AML-193 (cell line): ENCODE measurements at regions not wholly inside any gene's neighbourhood (a gene's known extent, or its start where the extent isn't known, plus 50 kb on each side); places are given as distances from the start of the nearest gene placed in this dataset.

ENCODE experiments used
- DNase-seq, 2 experiments: peaks; one replicate each; lab custom pipeline; 2025; lab: John Stamatoyannopoulos, UW

DNA sequence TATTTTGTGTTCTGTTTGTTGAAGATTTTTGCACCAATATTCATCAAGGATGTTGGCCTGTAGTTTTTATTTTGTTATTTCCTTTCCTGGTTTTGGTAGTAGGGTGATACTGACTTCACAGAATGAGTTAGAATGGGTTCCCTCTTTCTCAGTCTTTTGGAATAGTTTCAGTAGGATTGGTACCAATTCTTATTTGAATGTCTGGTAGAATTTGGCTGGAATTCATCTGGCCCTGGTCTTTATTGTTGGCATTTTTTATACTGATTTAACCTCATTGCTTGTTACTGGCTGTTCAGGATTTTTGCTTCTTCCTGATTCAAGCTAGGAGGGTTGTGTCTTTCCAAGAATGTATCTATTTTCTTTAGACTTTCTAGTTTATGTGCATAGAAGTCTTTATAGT, 263.7 kb downstream of the SOX11 start:
- no peak for DNase-seq

DNA sequence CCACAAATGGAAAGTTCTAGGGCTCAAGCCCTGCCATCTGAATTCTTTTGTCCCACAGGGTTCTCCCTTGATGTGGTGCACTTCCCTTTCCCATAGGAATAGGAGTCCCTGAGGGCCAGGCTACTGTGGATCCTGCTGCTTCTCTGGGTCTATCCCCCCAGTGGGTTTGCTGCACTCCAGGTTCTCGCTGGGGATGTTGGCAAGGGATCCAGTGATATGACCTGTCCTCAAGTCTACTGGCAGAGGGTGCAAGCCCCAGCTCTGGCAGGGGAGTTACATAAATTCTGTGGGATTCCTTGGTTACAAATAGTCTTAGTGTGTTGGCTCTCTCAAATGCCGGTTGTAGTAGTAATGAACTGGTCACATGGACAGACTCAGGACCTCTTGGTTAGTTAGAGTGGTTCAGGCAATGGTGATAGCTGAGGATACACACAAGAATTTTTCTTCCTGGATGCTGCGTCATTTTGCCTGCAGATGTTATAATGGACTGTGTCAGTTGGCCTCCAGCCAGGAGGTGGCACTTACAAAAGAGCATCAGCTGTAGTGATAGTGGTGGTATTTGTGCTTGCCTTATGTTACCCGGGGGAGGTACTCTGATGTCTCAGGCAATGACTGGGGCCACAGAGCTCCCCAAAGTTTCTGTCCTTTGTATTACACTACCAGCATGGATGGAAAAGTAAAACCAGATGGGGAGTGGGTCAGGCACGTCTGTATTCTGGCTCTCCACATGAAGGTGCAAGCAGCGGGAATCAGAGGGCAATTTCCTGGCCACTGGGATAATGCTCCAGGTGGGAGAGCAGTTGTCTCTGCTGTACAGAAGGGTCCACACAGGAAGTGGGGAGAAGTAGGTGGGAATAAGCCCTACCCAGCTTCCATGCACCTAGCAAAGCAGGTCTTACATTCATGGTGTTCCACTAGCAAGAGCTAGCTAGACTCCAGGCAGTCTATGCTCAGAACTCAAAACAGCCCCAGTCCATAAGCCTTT, 267.9 kb downstream of the SOX11 start:
- DNase-seq: no peak

DNA sequence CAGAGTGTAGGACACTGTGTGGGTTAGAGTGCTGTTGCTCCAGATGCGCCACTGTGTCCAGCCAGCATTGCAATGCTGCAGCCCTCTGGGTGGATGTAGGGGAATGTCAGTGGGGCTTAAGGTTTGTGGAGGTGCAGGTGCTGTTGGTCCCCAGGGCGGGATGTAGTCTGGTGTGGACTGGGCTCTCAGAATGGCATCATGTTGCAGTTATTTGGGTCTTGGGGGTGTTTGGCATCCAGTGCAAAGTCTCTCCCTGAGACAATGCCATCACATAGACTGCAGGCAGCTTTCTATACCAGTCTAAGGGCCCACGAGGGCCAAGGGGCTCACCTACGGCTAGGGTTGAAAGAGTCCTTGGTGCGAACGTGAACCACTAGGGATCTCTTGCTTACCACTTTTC, 275.3 kb downstream of the SOX11 start:
- no peak for DNase-seq

DNA sequence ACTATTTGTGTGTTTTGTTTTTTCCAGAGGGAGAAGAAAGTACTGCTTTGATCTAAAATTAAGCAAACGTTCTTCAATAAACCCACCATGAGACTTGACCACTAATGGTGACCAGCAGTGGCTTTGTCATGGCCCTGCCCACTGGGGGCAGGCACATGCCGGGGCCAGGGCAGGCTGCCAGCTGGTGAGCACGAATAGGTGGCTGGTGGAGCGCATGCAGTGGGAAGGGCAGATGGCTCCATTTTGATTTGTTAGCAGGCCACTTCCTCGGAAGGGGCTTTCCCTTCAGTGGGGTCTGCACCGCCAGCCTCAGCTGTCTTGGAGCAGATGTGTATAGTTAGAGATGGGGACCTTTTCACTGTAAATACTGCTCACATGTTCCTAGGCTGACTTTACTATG, 277.1 kb downstream of the SOX11 start:
- no peak for DNase-seq

DNA sequence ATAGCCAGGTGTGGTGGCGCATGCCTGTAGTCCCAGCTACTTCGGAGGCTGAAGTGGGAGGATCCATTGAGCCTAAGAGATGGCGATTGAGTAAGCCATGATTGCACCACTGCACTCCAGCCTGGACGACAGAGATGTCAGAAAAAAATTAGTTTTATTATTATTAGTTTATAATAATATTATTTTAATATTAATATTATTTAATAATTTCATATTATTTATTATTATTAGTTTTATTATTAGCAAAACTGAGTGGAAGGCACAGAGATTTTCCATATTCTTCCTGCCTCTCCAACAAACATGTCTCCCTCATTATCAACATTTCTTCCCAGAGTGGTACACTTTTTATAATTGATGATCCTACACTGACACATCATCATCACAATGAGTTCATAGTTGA, 278.2 kb downstream of the SOX11 start:
- no peak for DNase-seq

DNA sequence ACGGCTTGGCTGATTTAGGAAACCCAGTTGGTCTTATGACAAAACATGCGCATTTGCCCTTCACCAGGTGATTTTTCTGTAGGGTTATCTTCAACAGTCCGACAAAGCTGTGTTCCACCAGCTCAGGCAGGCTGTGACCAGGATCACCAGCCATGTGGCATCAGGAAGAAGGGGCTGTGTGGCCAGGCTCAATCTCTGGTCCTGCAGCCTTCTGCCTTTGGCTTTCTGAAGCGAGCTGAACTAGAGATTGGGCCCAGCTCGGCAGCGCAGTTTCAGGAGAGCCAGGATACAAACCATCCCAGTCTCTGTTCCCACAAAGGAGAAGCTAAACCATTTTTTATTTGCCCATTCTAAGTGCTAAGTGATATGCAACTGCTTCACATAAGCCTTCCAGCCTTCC, 282.3 kb downstream of the SOX11 start:
- DNase-seq: no peak

DNA sequence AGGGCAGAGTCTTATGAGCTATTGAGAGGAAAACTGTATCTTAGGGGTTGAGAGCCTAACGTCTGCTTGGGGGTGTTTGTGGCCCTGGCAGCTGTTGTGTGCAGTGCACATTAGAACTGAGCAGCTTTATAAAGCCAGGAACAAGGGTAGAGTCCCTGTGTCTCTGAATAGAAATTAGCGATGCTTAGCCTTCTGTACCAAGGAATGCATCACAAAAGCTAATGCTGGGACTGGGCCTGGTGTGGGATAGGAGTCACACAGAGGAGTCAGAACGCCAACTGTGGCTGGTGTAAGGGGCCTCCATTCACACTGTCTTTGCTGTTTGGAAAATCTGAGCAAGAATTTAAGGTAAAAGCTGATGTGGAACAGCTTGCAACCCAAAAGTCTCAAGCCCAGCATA, 283.2 kb downstream of the SOX11 start:
- no peak for DNase-seq

DNA sequence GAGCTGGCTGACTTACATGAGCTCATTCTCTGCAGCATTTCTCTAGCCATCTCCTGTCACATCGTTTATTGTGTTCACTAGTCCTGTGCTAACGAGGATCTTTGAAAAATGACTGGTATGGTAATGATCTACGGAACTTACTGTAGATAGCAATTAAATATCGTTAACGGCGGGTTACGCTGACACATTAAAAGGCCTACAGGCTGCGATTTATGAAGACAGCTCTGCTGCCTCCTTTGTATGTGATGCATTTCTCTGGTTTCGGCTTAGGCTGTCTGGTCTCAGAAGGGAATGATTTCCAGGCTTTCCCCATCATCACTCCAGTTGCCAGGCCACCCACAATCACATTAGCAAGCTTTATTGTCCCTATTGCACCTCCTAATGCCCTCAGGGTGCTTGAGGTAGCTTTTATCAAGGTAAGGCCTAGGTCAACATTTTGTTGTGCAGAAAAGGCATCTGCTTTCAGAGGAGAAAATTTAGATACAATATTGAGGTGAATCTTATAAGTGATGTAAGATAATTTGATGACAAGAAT, 284.4 kb downstream of the SOX11 start:
- no peak for DNase-seq

DNA sequence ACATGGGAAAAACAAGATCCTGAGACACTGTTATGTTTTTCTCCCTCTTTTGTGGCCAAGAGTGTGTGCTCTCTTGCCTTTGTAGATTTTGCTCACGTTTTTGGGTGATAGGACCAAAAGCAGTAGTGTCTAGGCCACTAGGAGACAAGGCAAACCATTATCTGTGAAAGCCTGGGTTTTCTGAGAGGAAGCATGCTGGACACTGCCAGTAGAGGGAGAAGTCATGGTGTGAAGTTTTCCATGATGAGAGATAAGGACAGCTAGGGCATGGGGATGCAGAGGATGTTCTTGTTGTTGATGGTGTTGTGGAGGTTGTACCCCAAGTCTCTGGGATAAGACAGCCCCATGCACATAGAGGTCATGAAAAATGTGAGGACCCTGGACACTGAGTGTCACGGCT, 285.3 kb downstream of the SOX11 start:
- DNase-seq: no peak

DNA sequence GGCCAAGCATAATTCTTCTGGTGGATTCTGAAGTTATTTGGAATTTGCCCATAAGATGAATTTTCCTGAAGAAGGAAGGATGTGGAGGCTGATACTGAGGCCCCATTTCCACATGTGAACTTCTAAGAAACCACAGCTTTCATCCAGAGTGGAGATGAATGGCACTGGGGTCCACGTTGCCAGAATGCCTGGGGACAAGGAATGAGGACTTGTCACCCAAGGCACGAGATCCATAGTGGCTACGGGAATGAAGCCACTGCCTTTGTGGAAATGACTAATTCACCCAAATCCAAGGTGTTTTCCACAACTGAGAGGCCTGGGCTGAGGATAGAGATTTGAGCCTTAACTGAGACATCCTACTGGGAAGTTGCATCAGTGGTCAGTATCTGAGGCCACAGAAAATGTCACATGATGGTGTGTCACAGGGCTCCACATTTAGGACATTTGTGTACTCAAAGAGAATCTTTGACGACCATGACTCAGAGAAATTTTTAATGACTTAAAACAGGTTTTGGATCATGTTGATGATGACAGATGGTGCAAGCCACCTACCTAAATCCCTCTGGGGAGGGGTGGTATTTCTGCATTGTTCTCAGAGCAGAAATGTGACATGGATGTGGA, 286.1 kb downstream of the SOX11 start:
- no peak for DNase-seq

DNA sequence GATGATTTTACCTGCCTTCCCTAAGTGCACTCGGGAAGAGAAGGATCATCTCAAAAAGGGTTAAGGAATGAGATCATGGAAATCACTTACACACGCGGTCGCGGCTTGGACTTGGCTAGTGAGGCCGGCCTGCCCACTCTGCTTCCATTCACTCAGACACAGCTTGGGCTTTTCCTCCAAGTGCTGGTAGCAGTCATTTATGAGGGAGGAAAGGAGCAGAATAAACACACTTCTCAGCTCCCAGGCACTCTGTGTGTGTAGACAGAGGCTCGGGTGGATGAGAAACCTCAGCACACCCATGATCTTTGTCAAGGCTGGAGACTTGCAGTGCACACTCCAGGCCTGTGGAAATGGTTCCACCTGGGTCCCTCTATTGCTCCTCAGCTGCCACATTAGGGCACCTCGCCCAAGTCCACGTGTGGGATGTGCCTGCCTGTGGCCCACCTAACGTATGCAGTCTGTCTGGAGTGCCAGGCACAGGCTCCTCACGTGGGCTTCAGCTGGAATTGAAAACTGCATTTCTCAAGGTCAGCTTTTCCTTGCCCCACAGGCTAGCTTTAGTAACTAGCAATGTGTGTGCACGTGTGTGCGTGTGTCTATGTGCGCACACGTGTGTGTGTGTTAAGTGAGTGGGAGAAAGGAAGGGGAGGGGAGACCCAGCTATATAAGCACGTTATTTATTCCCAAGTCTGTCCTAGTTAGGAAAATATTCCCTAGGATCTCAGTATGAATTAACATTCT, 288.4 kb downstream of the SOX11 start:
- DNase-seq: no peak

DNA sequence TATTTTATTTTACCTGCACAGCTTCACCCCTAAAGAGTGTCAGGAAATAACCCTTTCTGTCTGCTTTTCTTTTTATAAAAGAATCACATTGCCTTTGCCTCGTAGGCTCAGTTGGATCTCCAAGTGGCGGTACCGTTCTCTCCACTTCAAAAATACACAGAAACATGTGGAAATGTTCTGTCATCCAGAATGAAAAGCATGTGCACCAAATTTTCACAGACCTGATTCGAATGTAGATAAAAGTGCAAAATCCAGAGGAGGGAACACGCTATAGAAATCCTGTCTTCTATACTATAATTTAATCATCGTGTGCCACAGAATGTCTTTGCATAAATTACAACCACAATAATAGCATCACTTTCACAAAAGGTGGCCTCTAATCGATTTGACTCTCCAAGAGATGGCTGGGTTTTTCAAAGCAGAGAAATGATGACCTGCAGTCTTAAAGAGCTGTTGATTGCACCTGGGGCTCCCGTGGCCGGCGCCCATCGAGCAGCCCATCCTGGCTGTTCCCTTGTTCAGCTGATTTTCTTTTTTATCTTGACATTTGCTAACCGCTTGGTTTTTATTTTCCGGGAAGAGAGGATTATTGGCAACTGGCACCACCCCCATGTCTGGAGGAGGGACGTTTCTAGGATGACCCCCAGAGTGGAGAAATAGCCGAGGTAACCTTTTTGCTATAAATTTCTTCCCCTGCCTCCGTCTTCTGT, 290.2 kb downstream of the SOX11 start:
- DNase-seq: no peak

DNA sequence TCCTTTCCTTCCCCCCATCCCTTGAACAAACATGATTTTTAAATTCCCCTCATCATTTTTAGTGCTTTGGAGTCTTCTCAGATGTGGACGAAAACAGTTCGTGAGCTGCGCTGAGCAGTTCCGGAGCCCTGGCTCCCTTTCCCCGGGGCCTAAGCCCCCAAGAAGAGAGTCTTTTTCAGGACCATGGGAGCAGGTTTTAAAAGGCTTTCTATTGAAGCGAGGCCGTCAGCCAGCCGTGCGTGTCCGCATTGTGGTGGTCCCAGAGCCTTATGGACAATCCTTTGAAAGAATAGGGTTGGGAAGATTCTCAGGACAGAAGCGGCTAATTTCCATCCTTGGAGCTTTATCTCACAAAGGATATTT, 290.7 kb downstream of the SOX11 start:
- DNase-seq: no peak

DNA sequence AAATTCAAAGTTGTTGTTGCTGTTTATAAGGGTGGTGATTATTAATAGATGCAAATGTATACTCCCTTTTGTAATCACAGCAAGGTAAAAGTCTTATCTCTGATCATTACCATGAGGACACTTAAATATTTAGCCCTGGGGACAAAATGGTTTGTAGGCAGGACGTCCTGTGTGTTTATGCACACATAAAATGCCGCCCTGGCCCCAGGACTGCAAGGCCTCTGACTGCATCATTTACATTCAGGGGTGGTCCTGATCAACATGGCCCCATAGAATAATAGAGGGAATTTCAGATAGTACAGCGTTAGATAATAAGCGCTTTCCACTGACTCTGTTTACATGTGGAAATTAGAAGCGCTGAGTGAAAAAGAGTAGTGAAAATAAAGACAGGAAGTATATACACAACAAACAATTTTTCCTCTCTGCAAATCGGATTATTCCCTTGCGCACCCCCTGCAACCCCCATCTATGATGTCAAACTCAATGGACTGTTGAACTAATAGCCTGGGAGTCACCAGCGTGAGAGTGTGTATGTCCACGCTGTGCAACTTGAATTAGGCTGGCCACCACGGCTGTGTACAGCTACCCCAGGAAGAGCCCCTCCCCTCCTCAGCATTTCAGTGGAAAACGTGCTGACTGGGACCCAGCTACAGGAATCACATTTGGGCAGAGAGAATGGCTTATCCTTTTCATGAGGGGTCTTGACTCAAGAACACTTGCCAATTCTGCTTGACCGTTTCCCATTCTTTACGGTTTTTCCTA, 291.5 kb downstream of the SOX11 start:
- no peak for DNase-seq

DNA sequence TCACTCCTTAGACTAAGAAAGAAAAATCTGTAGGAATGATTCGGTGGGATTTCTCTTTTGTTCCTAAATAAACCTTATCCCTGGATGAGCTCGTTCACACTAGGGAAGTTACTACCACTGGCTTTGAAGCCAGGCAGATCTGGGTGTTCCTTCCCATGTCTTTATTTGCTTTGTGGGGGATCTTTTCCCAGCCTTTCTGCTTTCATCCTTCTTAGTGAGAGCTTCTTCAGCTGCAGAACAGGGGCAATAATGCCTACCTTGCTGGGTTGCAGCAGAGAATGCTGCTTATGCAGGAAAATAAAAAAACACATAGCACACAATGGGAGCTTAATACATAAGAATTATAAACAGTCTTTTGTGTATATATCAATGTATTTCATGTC, 292.1 kb downstream of the SOX11 start:
- no peak for DNase-seq

DNA sequence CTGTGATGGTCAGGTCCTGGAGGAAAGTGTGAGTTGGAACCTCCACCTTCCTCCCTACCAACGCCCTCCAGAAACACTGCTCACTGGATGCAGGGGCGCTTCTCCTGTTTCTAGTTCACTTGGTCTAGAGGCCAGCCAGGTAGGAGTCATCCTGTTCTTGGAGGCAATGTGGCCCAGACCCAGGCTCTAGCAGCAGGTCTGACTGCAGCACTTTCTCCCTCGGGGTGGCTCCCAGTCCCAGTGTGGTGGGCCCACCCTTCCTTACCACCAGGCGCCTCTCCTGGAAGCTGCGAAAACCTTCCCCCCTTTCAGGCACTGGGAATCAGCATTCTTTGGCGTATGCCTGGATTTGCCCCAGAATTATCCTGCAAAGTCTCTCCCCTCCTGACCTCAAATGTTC, 292.8 kb downstream of the SOX11 start:
- no peak for DNase-seq

DNA sequence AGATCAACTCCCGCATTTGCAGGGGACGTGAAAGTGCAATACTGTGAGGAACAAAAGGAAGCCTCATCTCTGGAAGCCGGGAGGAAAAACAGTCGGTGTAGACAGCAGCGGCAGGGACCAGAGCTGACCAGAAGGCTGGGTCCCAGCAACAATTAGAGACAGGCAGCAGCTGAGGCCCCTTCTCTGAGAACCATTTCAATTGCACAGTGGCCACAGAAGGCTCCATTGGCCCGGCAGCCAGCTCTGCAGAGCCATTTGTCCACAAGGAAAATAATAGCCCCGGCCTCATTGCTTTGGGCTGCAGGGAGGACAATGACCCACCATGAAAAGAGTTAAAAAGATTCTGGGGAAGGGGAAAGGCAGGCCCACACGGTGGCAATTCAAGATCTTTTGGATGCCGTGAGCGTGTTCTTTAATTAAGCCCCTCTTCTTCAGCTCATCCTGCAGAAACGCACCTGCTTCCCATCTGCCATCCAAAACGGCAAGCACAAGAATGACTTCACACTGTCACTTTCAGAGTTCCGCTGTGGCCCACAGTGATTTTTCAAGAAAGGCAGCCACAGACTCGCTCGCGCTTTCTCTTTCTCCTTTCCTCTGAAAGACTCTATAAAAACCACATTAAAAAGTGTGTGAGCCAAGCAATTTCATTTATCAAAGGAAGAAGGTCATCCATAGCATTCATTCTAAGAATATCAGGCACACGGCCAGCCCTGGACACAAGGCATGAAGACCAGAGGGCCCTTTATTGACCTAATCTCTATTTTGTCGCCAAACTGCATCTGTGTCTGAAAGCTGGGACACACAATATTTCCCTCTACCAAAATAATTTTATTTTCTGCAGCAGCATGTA, 293.6 kb downstream of the SOX11 start:
- DNase-seq: no peak

DNA sequence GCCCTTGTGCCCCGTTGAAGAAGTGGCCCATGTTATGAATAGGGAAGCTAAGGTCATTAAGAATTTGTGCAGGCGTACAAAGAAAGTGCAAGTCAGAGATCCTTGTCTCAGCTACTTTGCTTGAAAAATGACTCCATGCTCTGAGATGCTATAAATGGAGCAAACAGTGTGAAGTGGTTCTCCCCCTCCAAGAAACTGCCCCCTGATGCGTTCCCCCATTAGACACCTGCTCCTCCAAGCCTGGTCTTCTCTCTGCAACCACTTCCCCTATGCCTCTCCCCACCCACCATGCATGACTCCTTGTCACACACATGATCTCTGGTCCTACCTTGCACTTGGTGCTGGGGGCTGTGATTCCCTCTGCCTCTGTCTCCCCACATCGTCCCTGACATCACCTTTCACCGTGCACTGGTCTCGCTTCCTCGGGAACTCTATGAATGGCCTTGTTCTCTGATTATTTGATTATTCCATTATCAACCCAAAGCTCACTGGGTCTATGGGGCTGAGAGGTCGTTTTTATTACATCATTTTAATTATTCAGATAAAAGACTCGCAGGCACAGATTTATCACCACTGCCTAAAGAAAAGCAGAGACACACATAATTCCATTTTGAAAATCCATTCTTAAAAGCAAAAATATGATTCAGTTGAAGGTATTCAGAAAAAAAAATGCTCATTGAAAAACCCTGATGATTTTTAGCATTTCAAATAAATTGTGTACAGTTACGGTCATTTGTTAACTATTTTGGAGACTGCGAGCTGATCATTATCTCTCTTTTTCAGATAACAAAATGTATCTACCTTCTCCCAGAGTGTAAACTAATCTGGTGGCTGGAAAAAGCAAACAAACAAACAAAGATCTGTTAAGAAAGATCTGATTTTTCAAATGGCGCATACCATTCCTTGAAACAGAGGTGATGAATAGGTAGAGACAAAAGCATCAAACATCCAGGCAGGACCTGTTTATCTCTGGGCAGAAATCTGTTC, 294.9 kb downstream of the SOX11 start:
- DNase-seq: no peak

DNA sequence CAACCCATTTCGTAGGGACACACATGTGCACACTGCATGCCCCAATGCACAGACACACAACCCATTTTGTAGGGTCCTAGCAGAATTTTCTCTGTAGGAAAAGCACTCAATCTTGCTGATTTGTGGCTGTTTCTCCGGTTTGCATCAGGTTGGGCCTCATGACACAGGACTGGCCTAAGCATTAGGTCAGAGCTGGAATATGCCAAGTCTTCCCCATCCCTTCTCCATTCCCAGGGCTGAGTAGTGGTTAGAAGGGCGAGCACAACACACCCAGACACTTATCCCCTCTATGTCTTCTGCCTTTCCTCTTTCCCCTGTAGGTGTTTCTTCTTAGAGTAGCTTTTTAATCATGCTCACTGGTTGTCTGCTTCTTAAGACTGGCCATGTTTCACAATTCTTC, 295.9 kb downstream of the SOX11 start:
- no peak for DNase-seq
